AG04449 (cell line): ENCODE measurements at regions not wholly inside any gene's neighbourhood (a gene's known extent, or its start where the extent isn't known, plus 50 kb on each side); places are given as distances from the start of the nearest gene placed in this dataset.
"Not testable (repeated sequence)": the region's sequence is repeated elsewhere in the genome, so short reads cannot be mapped to it uniquely, and the experiment has no call there.

ENCODE experiments used
- CTCF ChIA-PET: fragments of 350-600 bp; formaldehyde crosslinking; extraction: SDS; loops from one replicate; lab custom pipeline; 2021; ENCODE audit warnings: antibody characterized with exemption; lab: Yijun Ruan, JAX
- POLR2A ChIA-PET: fragments of 400-600, 350-600 bp; formaldehyde crosslinking; extraction: SDS; loops from one replicate; lab custom pipeline; 2020; ENCODE audit warnings: antibody characterized with exemption, inconsistent platforms; lab: Yijun Ruan, JAX
- DNase-seq: peaks from one replicate; pipeline ENCODE4 v3.0.0-alpha.2; 2010; ENCODE audit warnings: low read depth, low spot score
- H3K4me3 ChIP-seq: 2 replicates; pipeline ENCODE4 v1.5.1; 2011; ENCODE audit warnings: low read depth, mild to moderate bottlenecking, control low read depth, low read length
- CTCF ChIP-seq: IDR thresholded peaks from one replicate; pipeline ENCODE4 v1.5.1; 2011; ENCODE audit warnings: mild to moderate bottlenecking, moderate library complexity, low read length, control low read depth, inconsistent platforms; ENCODE audit not compliant: insufficient read depth; ENCODE audit errors: missing control alignments

GRCh38 chr6:140446241-140446640 lies 1071.8 kb upstream of the CITED2 start:
- ChIA-PET POLR2A (no interaction called here), CTCF (no interaction called here)
- no peak overlapping the region for H3K4me3 ChIP-seq
- no peak for TF ChIP-seq CTCF
- DNase-seq = no peak

GRCh38 chr6:140445474-140446004 lies 1071.1 kb upstream of the CITED2 start:
- ChIA-PET CTCF (no interaction called here), POLR2A (no interaction called here)
- no peak for DNase-seq
- H3K4me3 ChIP-seq = no peak overlapping the region
- TF ChIP-seq CTCF = no peak

- H3K4me3 ChIP-seq, POLR2A ChIA-PET, DNase-seq: not testable (repeated sequence)
- CTCF ChIA-PET = interaction anchor here (1.2 kb wide), 1 partner anchor 390 kb away, joined by 4 read pairs; no protein-coding TSS in a partner anchor
Observed at GRCh38 chr6:140443112-140443511, 1068.7 kb upstream of the CITED2 start.

GRCh38 chr6:140441256-140441655 lies 1066.8 kb upstream of the CITED2 start:
- ChIA-PET CTCF (interaction anchor here (1.1 to 1.7 kb wide), 2 partner anchors 362 to 386 kb away, joined by 3 to 4 read pairs; no protein-coding TSS in a partner anchor), POLR2A (interaction anchor here (1.2 kb wide), 1 partner anchor 372 kb away, joined by 3 read pairs; no protein-coding TSS in a partner anchor)
- DNase-seq = peak; percentile 41
- H3K4me3 ChIP-seq = no peak overlapping the region
- peak; percentile 53 for TF ChIP-seq CTCF

- no peak for DNase-seq
- POLR2A ChIA-PET = interaction anchor here (0.6 kb wide), 1 partner anchor 79 kb away, joined by 3 read pairs; no protein-coding TSS in a partner anchor
- CTCF ChIA-PET = interaction anchor here (0.8 to 1.7 kb wide), 2 partner anchors 337 to 385 kb away, joined by 3 read pairs; no protein-coding TSS in a partner anchor
- H3K4me3 ChIP-seq = no peak overlapping the region
- no peak for TF ChIP-seq CTCF
Observed at GRCh38 chr6:140440223-140440835, 1065.9 kb upstream of the CITED2 start.

GRCh38 chr6:140438346-140438735 lies 1063.9 kb upstream of the CITED2 start:
- ChIA-PET POLR2A (interaction anchor here (1.0 kb wide), 1 partner anchor 1064 kb away, joined by 3 read pairs; the partner anchor contains the start of gene CITED2), CTCF (interaction anchor here (0.8 to 1.6 kb wide), 2 partner anchors 385 to 387 kb away, joined by 3 to 4 read pairs; no protein-coding TSS in a partner anchor)
- DNase-seq = no peak
- H3K4me3 ChIP-seq = no peak overlapping the region
- TF ChIP-seq CTCF = no peak
